Hepatocyte (in vitro differentiated cells): ENCODE measurements at regions not wholly inside any gene's neighbourhood (a gene's known extent, or its start where the extent isn't known, plus 50 kb on each side); places are given as distances from the start of the nearest gene placed in this dataset.
"Not testable (repeated sequence)": the region's sequence is repeated elsewhere in the genome, so short reads cannot be mapped to it uniquely, and the experiment has no call there.

Source experiments
- CTCF ChIP-seq: fragments of 200-600 bp; sonication (generic); IDR thresholded peaks from 2 replicates; pipeline ENCODE4 v1.5.1; 2016; ENCODE audit warnings: antibody characterized with exemption, mild to moderate bottlenecking; ENCODE audit not compliant: poor library complexity
- EZH2 ChIP-seq: fragments of 200-600 bp; sonication (generic); IDR thresholded peaks from 2 replicates; pipeline ENCODE4 v1.6.1; 2016; ENCODE audit warnings: antibody characterized with exemption, mild to moderate bottlenecking, borderline replicate concordance
- EZH2phosphoT487 ChIP-seq: fragments of 200-600 bp; sonication (generic); IDR thresholded peaks from one replicate; pipeline ENCODE4 v1.6.1; 2018; ENCODE audit warnings: antibody characterized with exemption, mild to moderate bottlenecking, low read depth, moderate library complexity; ENCODE audit not compliant: unreplicated experiment, severe bottlenecking

- not testable (repeated sequence) for TF ChIP-seq CTCF, EZH2, EZH2phosphoT487
Observed at GRCh38 chr5:62237944-62238343, 68.1 kb upstream of the KIF2A start.
